Skeletal muscle tissue (tissue), 3 donors: ENCODE measurements at regions not wholly inside any gene's neighbourhood (a gene's known extent, or its start where the extent isn't known, plus 50 kb on each side); places are given as distances from the start of the nearest gene placed in this dataset.
"Not testable (repeated sequence)": the region's sequence is repeated elsewhere in the genome, so short reads cannot be mapped to it uniquely, and the experiment has no call there.

Experiments used
- H3K27ac ChIP-seq: one replicate; pipeline ENCODE4 v1.7.0; 2013; ENCODE audit warnings: mild to moderate bottlenecking, low read depth, low read length, inconsistent platforms
- H3K27me3 ChIP-seq, 3 donors: one replicate each; pipeline ENCODE4 v1.7.0; 2013; ENCODE audit warnings: low read length in 3 of 3; ENCODE audit not compliant: control insufficient read depth in 3 of 3, insufficient read depth in 3 of 3
- H3K36me3 ChIP-seq, 3 donors: one replicate each; pipeline ENCODE4 v1.7.0; 2013; ENCODE audit warnings: low read length in 3 of 3; ENCODE audit not compliant: control insufficient read depth in 3 of 3, insufficient read depth in 3 of 3
- H3K4me1 ChIP-seq, 3 donors: one replicate each; pipeline ENCODE4 v1.7.0; 2013; ENCODE audit warnings: low read length in 3 of 3, mild to moderate bottlenecking in 3 of 3; ENCODE audit not compliant: control insufficient read depth in 3 of 3, insufficient read depth in 3 of 3
- H3K4me3 ChIP-seq, 3 donors: one replicate each; pipeline ENCODE4 v1.7.0; 2013; ENCODE audit warnings: low read length in 3 of 3
- H3K9ac ChIP-seq, 3 donors: one replicate each; pipeline ENCODE4 v1.7.0; 2013; ENCODE audit warnings: low read length in 3 of 3, mild to moderate bottlenecking in 3 of 3, moderate library complexity in 2 of 3, low read depth in 1 of 3
- H3K9me3 ChIP-seq, 3 donors: one replicate each; pipeline ENCODE4 v1.7.0; 2013; ENCODE audit warnings: low read length in 3 of 3; ENCODE audit not compliant: control insufficient read depth in 3 of 3
- donor health status: Osteomylitis.

- Histone ChIP-seq H3K9me3 (peaks cover 0 to 6% (median 0%) of the 10 kb centered on the region in 3 donors), H3K36me3 (no peaks in the 10 kb centered on the region), H3K27me3 (no peaks in the 10 kb centered on the region), H3K27ac (no peak overlapping the region), H3K9ac (no peak overlapping the region), H3K4me3 (no peak overlapping the region), H3K4me1 (no peaks in the 10 kb centered on the region)
These were observed 128.5 kb downstream of the ZNF675 start for GRCh38 chr19:23558541-23558940.

GRCh38 chr19:23557381-23557780 is 129.6 kb downstream of the ZNF675 start:
- no peaks in the 10 kb centered on the region for H3K4me1 ChIP-seq

GRCh38 chr19:23554548-23554947 is 132.5 kb downstream of the ZNF675 start:
- no peaks in the 10 kb centered on the region for H3K36me3 ChIP-seq
- no peak overlapping the region for H3K9ac ChIP-seq
- H3K27me3 ChIP-seq: no peaks in the 10 kb centered on the region
- H3K9me3 ChIP-seq: peaks cover 0 to under 1% (median 0%) of the 10 kb centered on the region in 3 donors
- no peak overlapping the region for H3K4me3 ChIP-seq
- H3K27ac ChIP-seq: no peak overlapping the region
- H3K4me1 ChIP-seq: no peaks in the 10 kb centered on the region

More at GRCh38 chr19:23557381-23557780, 129.6 kb downstream of the ZNF675 start:
- no peak overlapping the region for H3K27ac ChIP-seq
- no peaks in the 10 kb centered on the region for H3K36me3 ChIP-seq
- no peak overlapping the region for H3K9ac ChIP-seq
- no peaks in the 10 kb centered on the region for H3K27me3 ChIP-seq
- H3K4me3 ChIP-seq: no peak overlapping the region
- peaks cover 0 to 6% (median 0%) of the 10 kb centered on the region in 3 donors for H3K9me3 ChIP-seq

GRCh38 chr19:23550102-23550501 is 136.9 kb downstream of the ZNF675 start:
- not testable (repeated sequence) for H3K27ac ChIP-seq, H3K9me3 ChIP-seq, H3K36me3 ChIP-seq, H3K4me3 ChIP-seq, H3K4me1 ChIP-seq, H3K27me3 ChIP-seq, H3K9ac ChIP-seq

GRCh38 chr19:23547816-23548430 is 139.1 kb downstream of the ZNF675 start:
- Histone ChIP-seq H3K27me3 (no peaks in the 10 kb centered on the region), H3K36me3 (no peaks in the 10 kb centered on the region), H3K27ac (no peak overlapping the region), H3K9me3 (peaks cover 0 to 3% (median 0%) of the 10 kb centered on the region in 3 donors), H3K4me3 (no peak overlapping the region), H3K9ac (no peak overlapping the region), H3K4me1 (no peaks in the 10 kb centered on the region)

GRCh38 chr19:23547156-23547555 is 139.9 kb downstream of the ZNF675 start:
- Histone ChIP-seq H3K27ac (no peak overlapping the region), H3K4me1 (no peaks in the 10 kb centered on the region), H3K4me3 (no peak overlapping the region), H3K9me3 (peaks cover 0 to 3% (median 0%) of the 10 kb centered on the region in 3 donors), H3K9ac (no peak overlapping the region), H3K36me3 (no peaks in the 10 kb centered on the region), H3K27me3 (no peaks in the 10 kb centered on the region)

GRCh38 chr19:23543351-23543750 is 143.7 kb downstream of the ZNF675 start:
- H3K9ac ChIP-seq: no peak overlapping the region
- H3K27ac ChIP-seq: no peak overlapping the region
- peaks cover 0 to 3% (median 0%) of the 10 kb centered on the region in 3 donors for H3K9me3 ChIP-seq
- H3K4me3 ChIP-seq: no peak overlapping the region
- H3K27me3 ChIP-seq: no peaks in the 10 kb centered on the region
- H3K4me1 ChIP-seq: no peaks in the 10 kb centered on the region
- no peaks in the 10 kb centered on the region for H3K36me3 ChIP-seq

- H3K9ac ChIP-seq: no peak overlapping the region
- peaks cover 0 to 3% (median 0%) of the 10 kb centered on the region in 3 donors for H3K9me3 ChIP-seq
- H3K27ac ChIP-seq: no peak overlapping the region
- H3K27me3 ChIP-seq: no peaks in the 10 kb centered on the region
- H3K4me3 ChIP-seq: no peak overlapping the region
- no peaks in the 10 kb centered on the region for H3K4me1 ChIP-seq
- no peaks in the 10 kb centered on the region for H3K36me3 ChIP-seq
These were observed 144.4 kb downstream of the ZNF675 start for GRCh38 chr19:23542562-23542961.

- no peaks in the 10 kb centered on the region for H3K27me3 ChIP-seq
These were observed 145.0 kb downstream of the ZNF675 start for GRCh38 chr19:23541991-23542390.

GRCh38 chr19:23540180-23540579 is 144.9 kb upstream of the ZNF91 start:
- H3K27ac ChIP-seq, H3K9me3 ChIP-seq, H3K4me1 ChIP-seq, H3K9ac ChIP-seq, H3K4me3 ChIP-seq, H3K36me3 ChIP-seq, H3K27me3 ChIP-seq: not testable (repeated sequence)

More at GRCh38 chr19:23541991-23542390, 145.0 kb downstream of the ZNF675 start:
- Histone ChIP-seq H3K4me1 (no peaks in the 10 kb centered on the region), H3K36me3 (no peaks in the 10 kb centered on the region), H3K4me3 (no peak overlapping the region), H3K27ac (no peak overlapping the region), H3K9ac (no peak overlapping the region), H3K9me3 (peaks cover 0 to 3% (median 0%) of the 10 kb centered on the region in 3 donors)
